ENCODE measurements at regions not wholly inside any gene's neighbourhood (a gene's known extent, or its start where the extent isn't known, plus 50 kb on each side); places are given as distances from the start of the nearest gene placed in this dataset.

DNA sequence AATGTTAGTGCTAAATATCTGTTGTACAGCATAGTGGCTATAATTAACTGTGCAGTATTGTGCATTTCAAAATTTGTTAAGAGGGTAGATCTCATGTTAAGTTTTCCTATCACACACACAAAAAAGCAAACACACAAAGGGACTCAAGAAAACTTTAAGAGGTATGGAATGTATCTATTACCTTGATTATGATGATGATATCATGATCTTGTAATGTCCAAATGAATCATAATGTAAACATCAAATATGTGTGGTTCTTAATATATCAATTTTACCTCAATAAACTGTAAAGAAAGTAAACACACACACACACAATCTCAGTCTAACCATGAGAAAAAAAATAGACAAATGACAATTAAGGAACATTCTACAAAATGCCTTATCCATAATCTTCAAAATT is 934.6 kb downstream of the SLITRK1 start:
- no peaks in the 10 kb centered on the region for H3K4me1 ChIP-seq (ENCODE audit: control insufficient read depth in 4 of 4, insufficient read depth in 4 of 4, low read length in 3 of 4)
- H3K9me3 ChIP-seq (ENCODE audit: control insufficient read depth in 4 of 4, low read length in 3 of 4) = no peaks in the 10 kb centered on the region
- H3K4me3 ChIP-seq (ENCODE audit: low read depth in 1 of 3, low read length in 3 of 3) = no peak overlapping the region
- H3K27me3 ChIP-seq (ENCODE audit: control insufficient read depth in 4 of 4, insufficient read depth in 4 of 4, low read length in 3 of 4) = no peaks in the 10 kb centered on the region
- no peak for TF ChIP-seq EGR1 (IDR thresholded peaks at IDR 0.05; ENCODE audit: low read depth in 2 of 2)
- no peak for TF ChIP-seq YY1 (IDR thresholded peaks at IDR 0.05)
- no peak for TF ChIP-seq ZBTB33 (IDR thresholded peaks at IDR 0.05)
- DNase-seq (ENCODE audit: low spot score) = no peak
- H3K27ac ChIP-seq (ENCODE audit: low read depth in 1 of 2, low read length in 2 of 2) = no peak overlapping the region
- no peaks in the 10 kb centered on the region for H3K36me3 ChIP-seq (ENCODE audit: control insufficient read depth in 4 of 4, insufficient read depth in 3 of 4, low read depth in 1 of 4, low read length in 3 of 4)
- H3K9ac ChIP-seq (ENCODE audit: low read depth in 1 of 2, low read length in 2 of 2) = no peak overlapping the region

DNA sequence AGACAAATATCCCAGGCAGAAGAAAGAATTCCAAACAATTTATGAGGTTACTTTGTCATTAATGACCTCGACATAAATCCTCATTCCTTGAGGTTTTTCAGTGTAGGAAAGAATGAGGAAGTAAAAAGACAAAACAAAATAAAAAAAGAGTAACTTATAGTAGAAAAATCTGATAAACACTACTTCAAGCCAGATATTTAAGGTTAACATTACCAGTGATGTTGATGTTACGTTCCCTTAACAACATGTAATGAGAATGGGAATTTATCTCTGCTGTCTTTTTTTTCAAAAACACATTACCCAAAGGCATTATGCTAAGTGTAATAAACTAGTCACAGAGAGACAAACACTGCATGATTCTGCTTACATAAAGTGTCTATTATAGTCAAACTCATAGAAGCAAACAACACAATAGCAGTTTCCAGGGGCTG is 935.1 kb downstream of the SLITRK1 start:
- no peak overlapping the region for H3K9ac ChIP-seq (ENCODE audit: low read depth in 1 of 2, low read length in 2 of 2)
- 61% methylated on average over 2 of the region's 2 CpGs for WGBS
- no peaks in the 10 kb centered on the region for H3K27me3 ChIP-seq (ENCODE audit: control insufficient read depth in 4 of 4, insufficient read depth in 4 of 4, low read length in 3 of 4)
- no peaks in the 10 kb centered on the region for H3K4me1 ChIP-seq (ENCODE audit: control insufficient read depth in 4 of 4, insufficient read depth in 4 of 4, low read length in 3 of 4)
- DNase-seq (ENCODE audit: low spot score) = no peak
- H3K36me3 ChIP-seq (ENCODE audit: control insufficient read depth in 4 of 4, insufficient read depth in 3 of 4, low read depth in 1 of 4, low read length in 3 of 4) = no peaks in the 10 kb centered on the region
- no peaks in the 10 kb centered on the region for H3K9me3 ChIP-seq (ENCODE audit: control insufficient read depth in 4 of 4, low read length in 3 of 4)
- no peak for TF ChIP-seq CTCF (IDR thresholded peaks at IDR 0.05; ENCODE audit: low read depth, low read length, missing input control)
- TF ChIP-seq YY1 (IDR thresholded peaks at IDR 0.05) = no peak
- TF ChIP-seq GABPA (IDR thresholded peaks at IDR 0.05 in 1 of 2, conservative IDR thresholded peaks at IDR 0.05 in 1 of 2) = no peak
- H3K27ac ChIP-seq (ENCODE audit: low read depth in 1 of 2, low read length in 2 of 2) = no peak overlapping the region
- H3K4me3 ChIP-seq (ENCODE audit: low read depth in 1 of 3, low read length in 3 of 3) = no peak overlapping the region

GRCh38 chr13:82938644-82939043 is 943.6 kb downstream of the SLITRK1 start:
- Histone ChIP-seq H3K36me3 (ENCODE audit: control insufficient read depth in 4 of 4, insufficient read depth in 3 of 4, low read depth in 1 of 4, low read length in 3 of 4) (no peaks in the 10 kb centered on the region), H3K27ac (ENCODE audit: low read depth in 1 of 2, low read length in 2 of 2) (no peak overlapping the region), H3K9ac (ENCODE audit: low read depth in 1 of 2, low read length in 2 of 2) (no peak overlapping the region), H3K9me3 (ENCODE audit: control insufficient read depth in 4 of 4, low read length in 3 of 4) (no peaks in the 10 kb centered on the region), H3K27me3 (ENCODE audit: control insufficient read depth in 4 of 4, insufficient read depth in 4 of 4, low read length in 3 of 4) (no peaks in the 10 kb centered on the region), H3K4me1 (ENCODE audit: control insufficient read depth in 4 of 4, insufficient read depth in 4 of 4, low read length in 3 of 4) (no peaks in the 10 kb centered on the region), H3K4me3 (ENCODE audit: low read depth in 1 of 3, low read length in 3 of 3) (no peak overlapping the region)
- no peak for DNase-seq (ENCODE audit: low spot score)
- 91% methylated on average over 6 of the region's 6 CpGs for WGBS
- no peak for TF ChIP-seq HNF4A (conservative IDR thresholded peaks at IDR 0.05)
- TF ChIP-seq CTCF (IDR thresholded peaks at IDR 0.05; ENCODE audit: low read depth, low read length, missing input control) = no peak
- TF ChIP-seq ZBTB33 (IDR thresholded peaks at IDR 0.05) = no peak
- TF ChIP-seq NR2F2 (IDR thresholded peaks at IDR 0.05) = no peak
- no peak for TF ChIP-seq RAD21 (IDR thresholded peaks at IDR 0.05)
- TF ChIP-seq SP1 (IDR thresholded peaks at IDR 0.05) = no peak
- TF ChIP-seq ATF3 (IDR thresholded peaks at IDR 0.05) = no peak
- no peak for TF ChIP-seq GABPA (IDR thresholded peaks at IDR 0.05 in 1 of 2, conservative IDR thresholded peaks at IDR 0.05 in 1 of 2)
- TF ChIP-seq, protein P1, sequence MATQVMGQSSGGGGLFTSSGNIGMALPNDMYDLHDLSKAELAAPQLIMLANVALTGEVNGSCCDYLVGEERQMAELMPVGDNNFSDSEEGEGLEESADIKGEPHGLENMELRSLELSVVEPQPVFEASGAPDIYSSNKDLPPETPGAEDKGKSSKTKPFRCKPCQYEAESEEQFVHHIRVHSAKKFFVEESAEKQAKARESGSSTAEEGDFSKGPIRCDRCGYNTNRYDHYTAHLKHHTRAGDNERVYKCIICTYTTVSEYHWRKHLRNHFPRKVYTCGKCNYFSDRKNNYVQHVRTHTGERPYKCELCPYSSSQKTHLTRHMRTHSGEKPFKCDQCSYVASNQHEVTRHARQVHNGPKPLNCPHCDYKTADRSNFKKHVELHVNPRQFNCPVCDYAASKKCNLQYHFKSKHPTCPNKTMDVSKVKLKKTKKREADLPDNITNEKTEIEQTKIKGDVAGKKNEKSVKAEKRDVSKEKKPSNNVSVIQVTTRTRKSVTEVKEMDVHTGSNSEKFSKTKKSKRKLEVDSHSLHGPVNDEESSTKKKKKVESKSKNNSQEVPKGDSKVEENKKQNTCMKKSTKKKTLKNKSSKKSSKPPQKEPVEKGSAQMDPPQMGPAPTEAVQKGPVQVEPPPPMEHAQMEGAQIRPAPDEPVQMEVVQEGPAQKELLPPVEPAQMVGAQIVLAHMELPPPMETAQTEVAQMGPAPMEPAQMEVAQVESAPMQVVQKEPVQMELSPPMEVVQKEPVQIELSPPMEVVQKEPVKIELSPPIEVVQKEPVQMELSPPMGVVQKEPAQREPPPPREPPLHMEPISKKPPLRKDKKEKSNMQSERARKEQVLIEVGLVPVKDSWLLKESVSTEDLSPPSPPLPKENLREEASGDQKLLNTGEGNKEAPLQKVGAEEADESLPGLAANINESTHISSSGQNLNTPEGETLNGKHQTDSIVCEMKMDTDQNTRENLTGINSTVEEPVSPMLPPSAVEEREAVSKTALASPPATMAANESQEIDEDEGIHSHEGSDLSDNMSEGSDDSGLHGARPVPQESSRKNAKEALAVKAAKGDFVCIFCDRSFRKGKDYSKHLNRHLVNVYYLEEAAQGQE (IDR thresholded peaks at IDR 0.05) = no peak
- TF ChIP-seq TAF1 (conservative IDR thresholded peaks at IDR 0.05) = no peak
- no peak for TF ChIP-seq RXRA (IDR thresholded peaks at IDR 0.05)
- TF ChIP-seq EGR1 (IDR thresholded peaks at IDR 0.05; ENCODE audit: low read depth in 2 of 2) = no peak
- TF ChIP-seq FOXA2 (IDR thresholded peaks at IDR 0.05) = no peak
- no peak for TF ChIP-seq HNF4G (IDR thresholded peaks at IDR 0.05)
- no peak for TF ChIP-seq YY1 (IDR thresholded peaks at IDR 0.05)
- no peak for TF ChIP-seq FOXA1 (IDR thresholded peaks at IDR 0.05)
